NCI-H1694 (cell line): ENCODE measurements at regions not wholly inside any gene's neighbourhood (a gene's known extent, or its start where the extent isn't known, plus 50 kb on each side); places are given as distances from the start of the nearest gene placed in this dataset.

Source experiments
- DNase-seq: peaks from one replicate; lab custom pipeline; 2025; lab: John Stamatoyannopoulos, UW

DNA sequence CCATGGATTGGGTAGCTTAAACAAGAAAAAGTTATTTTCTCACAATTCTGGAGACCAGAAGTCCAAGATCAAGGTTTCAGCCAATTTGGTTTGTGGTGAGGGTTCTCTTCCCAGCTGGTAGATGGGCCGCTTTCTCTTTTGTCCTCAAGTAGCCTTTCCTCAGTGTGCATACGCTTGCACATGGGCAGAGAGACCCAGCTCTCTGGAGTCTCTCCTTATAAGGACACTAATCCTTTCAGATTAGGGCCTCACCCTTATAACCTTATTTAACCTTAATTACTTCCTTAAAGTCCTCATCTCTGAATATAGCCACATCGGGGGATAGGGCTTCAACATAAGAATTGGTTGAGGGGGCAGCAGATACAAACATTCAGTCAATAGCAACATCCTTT, 68.4 kb upstream of the NLK start:
- no peak for DNase-seq

- DNase-seq: no peak
Measured at GRCh38 chr17:27974531-27975145, 67.8 kb upstream of the NLK start.

DNA sequence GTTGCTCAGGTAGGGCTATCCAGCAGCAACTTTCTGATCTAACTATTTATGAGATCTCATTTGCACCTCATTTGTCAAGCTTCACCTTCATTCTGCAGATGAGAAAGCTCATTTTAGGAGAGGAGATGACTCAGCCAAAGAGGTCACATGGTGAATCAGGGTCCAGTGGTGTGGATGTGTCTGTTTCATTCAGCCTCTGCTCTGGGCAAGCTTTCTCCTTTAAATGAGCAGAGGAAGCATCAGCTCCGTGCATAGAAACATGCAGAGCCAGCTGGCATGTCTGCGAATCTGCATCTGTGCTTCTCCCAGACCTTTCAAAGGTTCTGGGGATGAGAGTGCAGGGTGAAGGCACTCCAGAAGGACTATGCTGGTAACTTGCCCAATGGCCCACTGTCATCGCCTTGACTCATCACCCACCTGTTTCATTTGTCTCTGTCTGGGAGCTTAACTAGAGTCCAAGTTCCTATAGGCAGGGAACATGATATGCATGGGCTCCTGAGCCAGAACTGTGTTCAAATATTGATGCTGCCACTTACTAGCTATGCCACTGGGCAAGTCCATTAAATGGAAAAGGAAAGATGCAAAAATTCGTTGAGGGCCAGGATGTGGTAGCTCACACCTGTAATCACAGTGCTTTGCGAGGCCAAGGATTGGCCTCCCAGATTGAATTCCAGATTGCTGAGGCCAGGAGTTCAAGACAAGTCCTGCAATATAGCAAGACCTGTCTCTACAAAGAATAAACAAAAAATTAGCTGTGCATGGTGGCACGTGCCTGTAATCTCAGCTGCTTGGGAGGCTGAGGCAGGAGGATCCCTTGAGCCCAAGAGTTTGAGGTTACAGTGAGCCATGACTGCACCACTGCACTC, 67.1 kb upstream of the NLK start:
- DNase-seq: peak; percentile 82

DNA sequence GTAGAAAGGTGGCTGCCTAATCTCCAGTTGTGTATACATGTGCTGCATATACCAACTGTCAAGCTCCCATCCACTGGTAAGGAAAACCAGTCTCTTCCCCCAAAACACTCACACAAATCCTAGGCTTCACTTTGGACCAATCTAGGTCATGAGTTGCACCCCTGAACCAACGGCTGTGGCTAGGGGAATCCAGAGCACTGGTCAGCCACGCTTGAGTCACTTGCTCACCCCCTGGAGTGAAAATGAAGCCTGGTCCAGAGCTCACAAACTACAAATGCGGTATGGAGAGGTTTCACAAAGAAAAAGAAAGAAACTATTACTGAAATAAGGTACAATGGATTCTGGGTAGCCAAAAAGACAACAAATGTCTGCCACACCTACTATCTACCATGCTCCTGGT, 66.1 kb upstream of the NLK start:
- no peak for DNase-seq

DNA sequence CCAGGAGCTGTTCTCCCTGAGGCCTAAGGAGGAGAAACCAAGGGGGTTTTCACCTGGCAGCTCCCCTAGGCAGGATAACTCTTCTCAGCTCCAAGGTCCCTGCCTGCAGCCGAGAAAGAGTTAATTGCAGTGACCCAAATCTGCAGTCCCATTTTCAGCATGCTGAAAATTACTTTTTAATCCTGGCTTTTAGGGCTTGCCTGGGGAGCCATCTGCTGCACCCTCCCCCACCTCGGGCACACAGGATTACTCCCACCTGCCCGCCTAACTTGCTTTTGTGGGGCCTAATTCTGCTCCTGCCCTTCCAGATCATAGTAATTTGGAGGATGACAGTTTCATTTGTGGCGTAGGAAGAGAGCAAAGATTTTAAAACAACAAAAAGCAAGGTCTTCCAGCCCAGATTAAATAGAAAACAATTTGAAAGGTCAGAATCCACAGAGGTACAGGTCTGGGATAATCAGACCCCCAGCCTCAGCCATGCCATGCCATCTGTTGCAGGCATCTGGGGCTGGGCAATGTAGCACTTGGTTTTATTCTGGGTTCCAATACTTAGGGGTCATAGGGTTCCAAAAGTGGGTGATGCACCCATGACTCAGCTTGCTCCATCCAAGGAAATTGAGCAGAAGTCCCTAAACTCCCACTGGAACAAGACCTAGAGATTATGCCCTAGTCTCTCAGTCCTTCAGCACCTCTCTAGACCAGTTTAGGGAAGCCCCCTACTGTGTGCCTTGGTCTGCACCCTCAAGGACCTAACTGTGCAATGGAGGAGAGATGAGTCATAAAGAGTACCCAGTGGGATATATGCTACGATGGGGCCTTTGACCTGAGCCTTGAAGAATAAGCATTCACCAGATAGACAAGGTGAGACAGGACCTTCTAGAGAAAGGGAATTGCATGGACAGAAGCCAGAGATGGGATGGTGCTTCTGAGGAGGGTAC, 64.5 kb upstream of the NLK start:
- DNase-seq: peak; percentile 46

DNA sequence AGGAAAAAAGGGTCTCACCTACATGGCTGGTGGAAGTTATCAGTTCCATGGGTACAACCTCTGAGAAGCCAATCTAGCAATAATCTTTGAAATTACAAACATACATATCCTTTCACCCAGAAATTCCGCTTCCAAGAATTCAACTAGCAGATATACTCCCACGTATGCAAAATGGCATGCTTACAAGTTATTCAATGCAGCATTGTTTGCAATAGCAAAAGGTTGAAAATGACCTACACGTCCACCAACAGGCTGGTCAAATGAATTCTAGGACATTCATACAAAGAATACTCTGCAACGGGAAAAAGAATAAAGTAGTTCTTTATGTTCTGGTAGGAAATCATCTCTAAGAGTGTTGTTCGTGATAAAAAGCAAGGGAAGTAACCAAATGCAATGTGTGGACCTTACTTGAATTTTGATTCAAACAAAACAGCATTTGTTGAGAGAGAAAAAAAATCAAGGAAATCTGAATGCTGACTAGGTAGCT, 63.7 kb upstream of the NLK start:
- DNase-seq: no peak

DNA sequence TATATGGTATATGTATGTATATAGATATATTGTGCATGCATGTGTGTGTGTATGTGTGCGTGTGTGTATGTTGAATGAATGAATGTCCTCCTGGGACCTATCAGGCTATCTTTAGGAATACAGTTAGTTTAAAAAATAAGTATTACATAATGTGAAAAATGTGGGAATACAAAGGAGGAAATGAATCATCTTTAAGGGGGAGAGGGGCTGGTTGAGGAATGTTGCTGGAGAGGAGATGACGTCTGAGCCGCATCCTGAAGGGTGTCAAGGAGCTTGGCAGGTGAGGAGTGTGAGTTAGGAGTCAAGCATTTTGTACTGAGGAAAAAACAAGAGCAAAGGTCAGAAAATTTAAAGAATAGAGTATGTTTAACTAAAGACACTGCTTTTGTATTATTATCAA, 62.4 kb upstream of the NLK start:
- no peak for DNase-seq

DNA sequence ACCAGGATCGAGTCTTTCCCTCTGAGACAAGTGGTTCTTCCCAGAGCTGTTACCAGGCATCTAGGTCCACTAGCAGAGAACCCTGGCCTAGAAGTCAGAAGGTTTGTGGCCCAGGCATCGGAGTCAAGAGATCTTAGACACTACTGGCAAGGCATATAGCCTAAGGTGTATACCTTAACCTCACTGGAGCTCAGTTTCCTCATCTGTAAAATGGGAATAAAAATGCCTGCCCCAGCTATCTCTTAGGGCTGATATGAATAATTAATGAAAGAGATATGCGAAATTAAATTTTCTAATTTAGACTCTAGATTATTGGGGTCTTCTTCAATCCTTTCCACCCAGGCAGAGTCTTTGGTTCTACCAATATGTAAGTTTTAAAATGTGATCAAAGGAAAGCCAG, 60.5 kb upstream of the NLK start:
- DNase-seq: no peak

DNA sequence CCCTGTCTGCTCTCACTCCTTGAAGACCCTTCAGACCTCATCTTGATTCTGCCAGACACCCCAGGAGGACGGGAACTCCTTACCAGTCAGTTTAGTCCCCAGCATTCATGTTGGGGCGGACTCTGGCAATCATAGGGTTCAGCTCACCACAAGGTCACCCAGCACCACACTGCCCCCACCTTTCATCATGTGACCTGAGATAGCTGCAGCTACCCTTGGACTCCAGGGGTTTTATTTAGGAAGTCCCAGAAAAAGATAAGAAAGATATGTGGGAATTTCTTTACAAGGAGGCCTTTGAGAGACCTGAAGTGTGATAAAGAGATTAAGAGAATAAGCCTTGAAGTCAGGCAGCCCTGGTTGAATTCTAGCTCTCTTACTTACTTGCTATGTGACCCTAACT, 59.8 kb upstream of the NLK start:
- no peak for DNase-seq

DNA sequence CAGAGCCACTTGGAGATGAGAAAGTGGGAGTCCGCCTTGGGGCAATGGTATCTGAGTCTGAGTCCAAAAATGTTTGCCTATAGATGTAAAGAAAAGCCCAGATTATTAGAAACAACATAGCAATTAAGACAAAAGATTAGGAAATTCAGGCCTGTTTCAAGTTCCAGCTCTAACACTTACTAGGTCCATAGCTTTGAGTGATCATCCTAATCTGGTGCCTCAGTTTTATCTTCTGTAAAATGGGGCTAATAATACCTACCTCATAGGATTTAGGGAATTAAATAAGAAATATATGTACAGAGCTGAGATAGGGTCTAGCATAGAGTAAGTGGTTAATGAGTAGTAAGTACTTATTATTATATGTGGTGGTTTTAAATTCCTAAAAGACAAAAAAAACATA, 58.6 kb upstream of the NLK start:
- DNase-seq: no peak

GRCh38 chr17:27984404-27984803, 58.1 kb upstream of the NLK start:
- DNase-seq: no peak

DNA sequence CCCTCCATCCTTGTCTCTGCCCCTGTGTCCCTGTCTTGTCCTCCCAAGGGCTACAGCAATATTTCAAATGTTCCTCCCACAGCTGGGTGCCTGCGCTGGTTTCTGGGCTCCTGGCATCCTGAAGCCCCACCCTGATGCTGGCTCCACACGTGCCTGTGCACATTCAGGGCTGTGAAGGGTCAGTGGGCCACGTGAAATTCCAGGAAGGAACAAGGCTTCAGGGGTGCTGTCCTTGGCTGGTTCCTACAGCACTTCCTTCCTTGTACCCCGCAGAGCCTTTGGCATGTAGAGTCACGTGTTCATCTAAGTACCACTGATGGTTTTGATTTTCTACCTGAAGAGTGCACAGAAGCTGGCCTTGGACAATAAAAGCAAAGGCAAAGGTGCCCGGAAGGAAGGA, 57.7 kb upstream of the NLK start:
- DNase-seq: no peak

DNA sequence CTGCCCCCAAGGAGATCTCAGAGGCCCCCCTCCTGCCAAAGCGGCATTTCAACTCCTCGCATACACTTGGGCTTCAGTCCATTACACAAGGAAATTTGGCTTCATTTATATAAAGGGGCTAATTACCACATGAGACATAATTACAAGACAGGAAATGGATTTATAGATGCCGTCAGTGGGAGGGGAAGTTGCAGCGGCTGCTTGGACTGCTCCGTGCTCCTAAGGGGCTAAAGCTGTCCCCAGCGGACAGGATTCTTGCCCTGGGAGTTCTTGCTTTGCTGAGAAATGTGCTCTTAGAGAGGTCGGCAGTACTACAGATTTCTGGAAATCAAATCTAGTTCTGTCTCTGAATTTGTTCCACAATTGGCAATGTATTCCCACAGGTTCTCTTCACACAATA, 57.2 kb upstream of the NLK start:
- DNase-seq: no peak

DNA sequence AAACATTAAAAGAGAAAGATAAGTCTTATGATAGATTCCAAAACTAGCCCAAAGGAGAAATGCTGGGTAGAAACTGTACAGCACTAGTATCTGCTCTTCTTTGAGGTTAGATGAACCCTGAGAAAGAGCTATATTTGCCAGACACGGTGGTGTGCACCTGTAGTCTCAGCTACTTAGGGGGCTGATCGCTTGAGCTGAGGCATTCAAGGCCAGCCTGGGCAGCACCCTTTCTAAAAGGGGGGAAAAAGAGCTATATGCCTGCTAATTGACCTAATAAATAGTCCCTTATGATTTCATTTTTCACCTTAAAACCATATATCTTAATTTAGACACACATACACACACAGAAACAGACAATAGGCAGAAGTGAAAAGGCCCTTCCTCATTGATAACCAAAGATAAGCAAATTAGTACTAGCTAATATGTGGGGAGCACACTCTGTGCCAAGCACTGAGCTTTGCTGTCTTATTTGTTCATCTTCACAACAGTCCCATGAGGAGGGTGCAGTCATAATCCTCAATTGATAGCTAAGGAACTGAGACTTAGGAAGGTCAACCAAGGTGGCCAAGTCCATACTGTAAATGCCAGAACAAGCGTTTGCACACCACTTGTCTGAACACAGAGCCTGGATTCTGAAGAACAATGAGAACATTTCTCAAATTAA, 56.6 kb upstream of the NLK start:
- DNase-seq: no peak

- DNase-seq: no peak
Measured at GRCh38 chr17:27986805-27987684, 55.4 kb upstream of the NLK start.

DNA sequence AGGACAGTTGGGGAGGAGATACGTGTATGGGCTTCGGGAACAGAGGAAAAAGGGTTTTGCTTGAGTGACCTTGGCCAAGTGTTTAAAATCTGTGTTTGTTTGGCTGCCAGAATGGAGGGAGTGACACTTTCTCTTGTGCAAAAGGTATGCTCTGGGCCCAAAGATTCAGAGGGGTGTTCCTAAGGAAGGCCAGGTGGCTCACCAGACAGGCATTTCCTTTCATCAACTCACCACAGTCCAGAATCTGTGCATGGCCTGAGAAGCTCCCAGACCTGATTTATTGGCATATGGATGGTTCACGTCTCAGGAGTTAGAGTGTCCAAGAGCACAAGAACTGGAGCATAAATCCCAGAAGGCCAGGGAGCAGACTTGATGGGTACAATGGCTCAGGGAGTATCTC, 53.4 kb upstream of the NLK start:
- no peak for DNase-seq

- DNase-seq: no peak
Measured at GRCh38 chr17:27990100-27990499, 52.4 kb upstream of the NLK start.

DNA sequence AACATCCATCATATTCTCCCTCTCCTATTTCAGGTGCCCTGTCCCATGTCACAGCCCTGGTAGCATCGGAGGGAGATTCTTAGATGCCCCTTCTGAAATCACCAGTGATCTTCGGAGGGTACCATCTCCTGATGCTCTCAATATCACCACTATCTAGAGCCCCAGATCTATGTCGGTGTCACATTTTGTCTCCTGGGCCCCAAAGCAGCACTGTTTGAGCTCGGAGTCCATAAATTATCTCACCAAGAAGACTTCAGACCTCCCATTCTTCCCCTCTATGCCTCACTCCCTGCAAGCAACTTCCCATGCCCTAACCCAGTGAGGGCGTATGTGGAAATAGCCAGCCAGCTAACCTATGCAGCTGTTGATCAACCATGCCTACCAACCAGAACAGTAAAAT, 51.5 kb upstream of the NLK start:
- no peak for DNase-seq

- no peak for DNase-seq
Measured at GRCh38 chr17:27991462-27991993, 50.9 kb upstream of the NLK start.
